Astrocyte (in vitro differentiated cells and primary cell): ENCODE measurements at regions not wholly inside any gene's neighbourhood (a gene's known extent, or its start where the extent isn't known, plus 50 kb on each side); places are given as distances from the start of the nearest gene placed in this dataset.

Experiments
- DNase-seq: peaks from one replicate; pipeline ENCODE4 v3.0.0-alpha.2; 2010; ENCODE audit warnings: low read depth
- FAIRE-seq: peaks from 2 replicates; lab custom pipeline; 2011; peaks lifted over from hg19 to GRCh38; lab: Jason Lieb, UNC
- H2AFZ ChIP-seq: 2 replicates; pipeline ENCODE4 v1.6.0; 2012; ENCODE audit warnings: low read depth, low read length, inconsistent platforms
- H3K27ac ChIP-seq: 2 replicates; pipeline ENCODE4 v1.5.1; 2011; ENCODE audit warnings: low read depth, low read length, inconsistent platforms
- H3K27me3 ChIP-seq: 2 replicates; pipeline ENCODE4 v1.6.0; 2011; ENCODE audit warnings: low read length, inconsistent platforms; ENCODE audit not compliant: insufficient read depth
- H3K36me3 ChIP-seq: 2 replicates; pipeline ENCODE4 v1.5.1; 2011; ENCODE audit warnings: low read length, inconsistent platforms; ENCODE audit not compliant: insufficient read depth
- H3K4me1 ChIP-seq: 2 replicates; pipeline ENCODE4 v1.5.1; 2011; ENCODE audit warnings: low read length, inconsistent platforms; ENCODE audit not compliant: insufficient read depth
- H3K4me2 ChIP-seq: 2 replicates; pipeline ENCODE4 v1.6.0; 2012; ENCODE audit warnings: low read length, inconsistent platforms
- H3K4me3 ChIP-seq: 2 replicates; pipeline ENCODE4 v1.5.1; 2011; ENCODE audit warnings: low read depth, mild to moderate bottlenecking, low read length, inconsistent platforms; ENCODE audit not compliant: insufficient read depth
- H3K79me2 ChIP-seq: 2 replicates; pipeline ENCODE4 v1.6.0; 2012; ENCODE audit warnings: mild to moderate bottlenecking, low read length, inconsistent platforms; ENCODE audit not compliant: insufficient read depth
- H3K9ac ChIP-seq: 2 replicates; pipeline ENCODE4 v1.6.0; 2012; ENCODE audit warnings: mild to moderate bottlenecking, low read length, inconsistent platforms
- H3K9me3 ChIP-seq: 2 replicates; pipeline ENCODE4 v1.5.1; 2012; ENCODE audit warnings: low read depth, mild to moderate bottlenecking, low read length, inconsistent platforms; ENCODE audit not compliant: insufficient read depth
- H4K20me1 ChIP-seq: 2 replicates; pipeline ENCODE4 v1.6.0; 2012; ENCODE audit warnings: low read length, inconsistent platforms; ENCODE audit not compliant: insufficient read depth
- H3K27ac Mint-ChIP-seq: one replicate; pipeline ENCODE4 v1.8.0; 2021; ENCODE audit warnings: mild to moderate bottlenecking, mixed read lengths; ENCODE audit not compliant: unreplicated experiment
- H3K27me3 Mint-ChIP-seq: one replicate; pipeline ENCODE4 v1.8.0; 2021; ENCODE audit warnings: low read depth, mixed read lengths; ENCODE audit not compliant: unreplicated experiment
- H3K36me3 Mint-ChIP-seq: one replicate; pipeline ENCODE4 v1.8.0; 2021; ENCODE audit warnings: low read depth, mixed read lengths; ENCODE audit not compliant: unreplicated experiment
- H3K4me1 Mint-ChIP-seq: one replicate; pipeline ENCODE4 v1.8.0; 2021; ENCODE audit warnings: low read depth, mixed read lengths; ENCODE audit not compliant: unreplicated experiment
- H3K4me3 Mint-ChIP-seq: one replicate; pipeline ENCODE4 v1.8.0; 2021; ENCODE audit warnings: mild to moderate bottlenecking, moderate library complexity, mixed read lengths; ENCODE audit not compliant: unreplicated experiment
- H3K9me3 Mint-ChIP-seq: one replicate; pipeline ENCODE4 v1.8.0; 2021; ENCODE audit warnings: mild to moderate bottlenecking, mixed read lengths; ENCODE audit not compliant: unreplicated experiment
- EZH2 ChIP-seq: IDR thresholded peaks from 2 replicates; pipeline ENCODE4 v1.6.1; 2012; ENCODE audit warnings: mild to moderate bottlenecking, low read length, inconsistent platforms; ENCODE audit not compliant: insufficient read depth
- TF ChIP-seq, protein P1 (sequence below): IDR thresholded peaks from 2 replicates; pipeline ENCODE4 v1.5.1; 2011; ENCODE audit warnings: low read depth, mild to moderate bottlenecking, inconsistent platforms, low read length, moderate library complexity; ENCODE audit not compliant: insufficient read depth

GRCh38 chr3:159904911-159905310 is 83.7 kb upstream of the IL12A start:
- Mint-ChIP-seq H3K4me3 (no peak overlapping the region), H3K27ac (no peak overlapping the region), H3K9me3 (no peaks in the 10 kb centered on the region), H3K4me1 (peaks cover 9% of the 10 kb centered on the region), H3K36me3 (peaks cover 10% of the 10 kb centered on the region), H3K27me3 (no peaks in the 10 kb centered on the region)
- peak; percentile 50 for DNase-seq
- Histone ChIP-seq H3K9ac (no peak overlapping the region), H2AFZ (no peak overlapping the region), H3K27ac (no peak overlapping the region), H3K36me3 (no peaks in the 10 kb centered on the region), H3K79me2 (no peaks in the 10 kb centered on the region), H3K9me3 (no peaks in the 10 kb centered on the region), H3K4me3 (no peak overlapping the region), H4K20me1 (no peaks in the 10 kb centered on the region), H3K27me3 (no peaks in the 10 kb centered on the region), H3K4me2 (no peak overlapping the region), H3K4me1 (no peaks in the 10 kb centered on the region)
- TF ChIP-seq, protein P1, sequence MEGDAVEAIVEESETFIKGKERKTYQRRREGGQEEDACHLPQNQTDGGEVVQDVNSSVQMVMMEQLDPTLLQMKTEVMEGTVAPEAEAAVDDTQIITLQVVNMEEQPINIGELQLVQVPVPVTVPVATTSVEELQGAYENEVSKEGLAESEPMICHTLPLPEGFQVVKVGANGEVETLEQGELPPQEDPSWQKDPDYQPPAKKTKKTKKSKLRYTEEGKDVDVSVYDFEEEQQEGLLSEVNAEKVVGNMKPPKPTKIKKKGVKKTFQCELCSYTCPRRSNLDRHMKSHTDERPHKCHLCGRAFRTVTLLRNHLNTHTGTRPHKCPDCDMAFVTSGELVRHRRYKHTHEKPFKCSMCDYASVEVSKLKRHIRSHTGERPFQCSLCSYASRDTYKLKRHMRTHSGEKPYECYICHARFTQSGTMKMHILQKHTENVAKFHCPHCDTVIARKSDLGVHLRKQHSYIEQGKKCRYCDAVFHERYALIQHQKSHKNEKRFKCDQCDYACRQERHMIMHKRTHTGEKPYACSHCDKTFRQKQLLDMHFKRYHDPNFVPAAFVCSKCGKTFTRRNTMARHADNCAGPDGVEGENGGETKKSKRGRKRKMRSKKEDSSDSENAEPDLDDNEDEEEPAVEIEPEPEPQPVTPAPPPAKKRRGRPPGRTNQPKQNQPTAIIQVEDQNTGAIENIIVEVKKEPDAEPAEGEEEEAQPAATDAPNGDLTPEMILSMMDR = no peak
- TF ChIP-seq EZH2 = no peak
- no peak for FAIRE-seq

DNA sequence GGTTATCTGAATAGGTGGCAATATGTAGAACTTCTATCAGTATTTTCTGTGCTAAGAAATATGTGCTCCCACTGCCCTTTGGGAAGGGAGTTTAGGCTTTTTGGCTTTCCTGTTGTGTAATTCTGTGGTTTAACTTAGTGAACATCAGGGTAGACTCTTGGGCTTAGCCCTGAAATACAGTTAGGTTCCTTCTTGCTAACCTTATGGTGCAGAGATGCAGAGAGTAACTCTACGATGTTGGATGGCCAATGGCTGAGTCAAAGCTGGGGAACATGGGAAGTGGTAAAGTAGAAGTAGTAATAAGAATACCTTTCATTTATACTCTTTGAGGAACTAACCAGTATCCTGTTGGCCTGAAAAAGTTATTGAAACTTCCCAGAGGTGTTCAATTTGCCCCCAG is 80.8 kb upstream of the IL12A start:
- Mint-ChIP-seq H3K4me3 (no peak overlapping the region), H3K27ac (no peak overlapping the region), H3K9me3 (no peaks in the 10 kb centered on the region), H3K27me3 (no peaks in the 10 kb centered on the region), H3K36me3 (no peaks in the 10 kb centered on the region), H3K4me1 (peaks cover 12% of the 10 kb centered on the region)
- no peak overlapping the region for H3K9ac ChIP-seq
- DNase-seq (no peak), FAIRE-seq (no peak)
- H3K9me3 ChIP-seq = no peaks in the 10 kb centered on the region
- H3K27ac ChIP-seq = no peak overlapping the region
- no peak for TF ChIP-seq EZH2
- TF ChIP-seq, protein P1 = no peak
- no peaks in the 10 kb centered on the region for H3K79me2 ChIP-seq
- H3K4me1 ChIP-seq = no peaks in the 10 kb centered on the region
- no peaks in the 10 kb centered on the region for H3K27me3 ChIP-seq
- H3K36me3 ChIP-seq = no peaks in the 10 kb centered on the region
- H4K20me1 ChIP-seq = no peaks in the 10 kb centered on the region
- no peak overlapping the region for H2AFZ ChIP-seq
- no peak overlapping the region for H3K4me2 ChIP-seq
- H3K4me3 ChIP-seq = no peak overlapping the region

DNA sequence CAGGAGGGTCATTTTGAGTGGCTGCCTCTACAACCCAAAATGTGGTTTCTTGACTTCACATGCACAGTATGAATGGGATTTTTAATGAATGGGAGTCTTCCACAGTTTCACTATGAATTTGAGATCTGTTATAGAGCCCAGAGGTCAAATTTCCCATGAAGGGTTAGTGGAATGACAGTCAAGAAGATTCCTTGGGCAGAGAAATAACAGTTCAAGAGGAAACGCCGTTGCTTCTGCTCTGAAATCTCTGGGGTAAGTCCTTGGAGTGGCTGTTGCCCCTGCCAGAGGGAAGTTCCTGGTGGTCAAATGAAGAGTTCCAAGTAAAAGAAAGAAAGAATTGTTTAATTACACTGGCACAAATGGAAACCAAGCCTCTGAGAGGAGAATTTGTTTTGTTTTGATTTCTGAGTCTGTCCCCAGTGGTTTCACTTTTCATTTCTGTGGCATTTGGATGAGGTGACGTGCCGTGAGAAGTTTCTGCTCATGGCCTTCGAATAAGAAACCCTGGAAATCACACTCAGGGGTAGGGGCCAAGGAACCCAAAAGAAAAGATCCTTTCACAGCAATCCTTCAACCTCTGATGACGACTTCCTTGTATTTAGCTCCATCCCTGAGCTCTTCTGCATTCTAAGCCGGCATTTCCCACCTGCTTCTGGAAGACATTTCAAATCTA is 77.5 kb upstream of the IL12A start:
- Histone ChIP-seq H3K9me3 (no peaks in the 10 kb centered on the region), H3K4me2 (peak overlapping the region; percentile 43), H4K20me1 (no peaks in the 10 kb centered on the region), H3K36me3 (no peaks in the 10 kb centered on the region), H3K27me3 (no peaks in the 10 kb centered on the region), H3K9ac (no peak overlapping the region), H3K4me1 (no peaks in the 10 kb centered on the region), H3K27ac (no peak overlapping the region), H3K4me3 (no peak overlapping the region), H3K79me2 (no peaks in the 10 kb centered on the region), H2AFZ (no peak overlapping the region)
- no peak for DNase-seq
- peaks cover 22% of the 10 kb centered on the region for H3K4me1 Mint-ChIP-seq
- no peaks in the 10 kb centered on the region for H3K27me3 Mint-ChIP-seq
- TF ChIP-seq EZH2 = no peak
- TF ChIP-seq, protein P1 = no peak
- H3K27ac Mint-ChIP-seq = peak overlapping the region; percentile 53
- H3K4me3 Mint-ChIP-seq = no peak overlapping the region
- no peaks in the 10 kb centered on the region for H3K36me3 Mint-ChIP-seq
- no peaks in the 10 kb centered on the region for H3K9me3 Mint-ChIP-seq
- FAIRE-seq = no peak
